Small intestine (tissue), 7 donors: ENCODE measurements at regions not wholly inside any gene's neighbourhood (a gene's known extent, or its start where the extent isn't known, plus 50 kb on each side); places are given as distances from the start of the nearest gene placed in this dataset.

Experiments
- DNase-seq, 2 donors: peaks; one replicate each; pipeline versions ENCODE4 v3.0.0 to v3.0.0-alpha.2; 2013
- FAIRE-seq: peaks from 2 replicates; lab custom pipeline; 2012; peaks lifted over from hg19 to GRCh38; lab: Jason Lieb, UNC
- H3K27ac ChIP-seq, 3 donors: one replicate each; pipeline ENCODE4 v1.5.1; 2013; ENCODE audit warnings: low read length in 2 of 3, mild to moderate bottlenecking in 2 of 3, control low read depth in 1 of 3, inconsistent platforms in 1 of 3, low read depth in 1 of 3, moderate library complexity in 1 of 3
- H3K27me3 ChIP-seq, 3 donors: one replicate each; pipeline ENCODE4 v1.6.1; 2013; ENCODE audit warnings: low read length in 3 of 3, inconsistent platforms in 1 of 3; ENCODE audit not compliant: control insufficient read depth in 3 of 3, insufficient read depth in 3 of 3
- H3K36me3 ChIP-seq, 3 donors: one replicate each; pipeline ENCODE4 v1.6.1; 2013; ENCODE audit warnings: low read length in 3 of 3, inconsistent platforms in 1 of 3, low read depth in 1 of 3, mild to moderate bottlenecking in 1 of 3, moderate library complexity in 1 of 3; ENCODE audit not compliant: control insufficient read depth in 3 of 3, insufficient read depth in 2 of 3
- H3K4me1 ChIP-seq, 3 donors: one replicate each; pipeline ENCODE4 v1.6.1; 2013; ENCODE audit warnings: low read length in 2 of 3, inconsistent platforms in 1 of 3, low read depth in 1 of 3, mild to moderate bottlenecking in 1 of 3, moderate library complexity in 1 of 3; ENCODE audit not compliant: control insufficient read depth in 3 of 3, insufficient read depth in 2 of 3
- H3K4me3 ChIP-seq, 3 donors: one replicate each; pipeline ENCODE4 v1.5.1; 2013; ENCODE audit warnings: low read length in 3 of 3, control low read depth in 1 of 3, inconsistent platforms in 1 of 3, low read depth in 1 of 3, mild to moderate bottlenecking in 1 of 3, moderate library complexity in 1 of 3
- H3K9me3 ChIP-seq, 2 donors: one replicate each; pipeline ENCODE4 v1.6.1; 2013; ENCODE audit warnings: low read depth in 1 of 2, low read length in 1 of 2; ENCODE audit not compliant: control insufficient read depth in 2 of 2, insufficient read depth in 1 of 2
- WGBS, 3 donors: extraction: QIAGEN DNeasy Blood & Tissue Kit; methylation state at CpG; one replicate each; pipeline ENCODE4 v1.1.7; 2013; 5-methylcytosine and 5-hydroxymethylcytosine counted together
- donor health status: healthy with polysubstance abuse.
- donor health status: control.
- donor health status: control.
- donor health status: Bipolar disorder and iron deficiency.
- donor health status: healthy.

DNA sequence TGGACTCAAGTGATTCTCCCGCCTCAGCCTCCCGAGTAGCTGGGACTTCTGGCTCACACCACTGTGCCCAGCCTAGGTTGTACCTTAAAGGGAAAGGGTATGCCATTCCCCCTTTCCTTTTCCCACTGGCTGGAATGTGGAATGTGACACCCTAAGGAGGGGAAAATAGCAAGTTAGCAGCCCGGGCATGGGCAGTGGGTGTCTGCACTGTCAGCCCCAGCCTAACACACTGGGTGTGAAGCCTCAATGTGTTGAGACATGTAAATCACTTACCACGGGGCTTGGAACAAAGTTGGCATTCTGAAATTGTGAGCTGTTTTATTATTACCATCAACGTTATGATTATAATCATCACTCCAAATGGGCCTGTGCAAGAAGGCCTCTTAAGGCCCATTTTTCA, 80.8 kb upstream of the PTPN1 start:
- H3K4me3 ChIP-seq = no peak overlapping the region
- FAIRE-seq (no peak), DNase-seq (no peak)
- H3K27me3 ChIP-seq = no peaks in the 10 kb centered on the region
- WGBS, 3 donors = 73 to 74% (median 73%) methylated on average over 5 of the region's 5 CpGs
- no peaks in the 10 kb centered on the region for H3K36me3 ChIP-seq
- H3K27ac ChIP-seq = no peak overlapping the region
- H3K4me1 ChIP-seq = peaks cover 5 to 13% (median 8%) of the 10 kb centered on the region in 3 donors
- no peaks in the 10 kb centered on the region for H3K9me3 ChIP-seq

- 66 to 76% (median 73%) methylated on average over 9 of the region's 9 CpGs for WGBS, 3 donors
- Histone ChIP-seq H3K27me3 (no peaks in the 10 kb centered on the region), H3K4me3 (no peak overlapping the region), H3K36me3 (no peaks in the 10 kb centered on the region), H3K4me1 (peaks cover 5 to 13% (median 8%) of the 10 kb centered on the region in 3 donors), H3K9me3 (no peaks in the 10 kb centered on the region), H3K27ac (no peak overlapping the region)
- DNase-seq (no peak), FAIRE-seq (no peak)
These were observed 79.1 kb upstream of the PTPN1 start for GRCh38 chr20:50431066-50431450.

- 90 to 97% (median 95%) methylated on average over 4 of the region's 4 CpGs for WGBS, 3 donors
- H3K9me3 ChIP-seq = no peaks in the 10 kb centered on the region
- no peak for FAIRE-seq
These were observed 77.0 kb upstream of the PTPN1 start for GRCh38 chr20:50433001-50433761.

DNA sequence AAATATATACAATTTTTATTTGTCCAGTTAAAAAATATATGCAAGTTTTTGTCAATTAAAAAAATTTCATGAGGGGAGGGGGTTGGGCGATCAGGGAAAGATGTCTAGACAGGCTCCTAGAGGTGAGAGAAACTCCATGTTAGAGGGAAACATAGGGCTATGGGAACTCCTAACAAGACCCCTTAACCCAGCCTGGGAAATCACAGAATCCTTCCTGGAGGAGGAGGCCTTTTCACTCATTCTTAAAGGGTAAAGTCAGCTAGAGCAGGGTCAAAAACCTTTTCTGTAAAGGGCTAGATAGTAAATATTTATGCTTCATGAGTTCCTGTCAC, 75.9 kb upstream of the PTPN1 start:
- FAIRE-seq = no peak

More at GRCh38 chr20:50433001-50433761, 77.0 kb upstream of the PTPN1 start:
- no peak for DNase-seq
- no peak overlapping the region for H3K4me3 ChIP-seq
- no peak overlapping the region for H3K27ac ChIP-seq
- peaks cover 0 to 4% (median 2%) of the 10 kb centered on the region in 3 donors for H3K4me1 ChIP-seq
- no peaks in the 10 kb centered on the region for H3K36me3 ChIP-seq
- H3K27me3 ChIP-seq = no peaks in the 10 kb centered on the region

GRCh38 chr20:50434653-50435396, 75.4 kb upstream of the PTPN1 start:
- Histone ChIP-seq H3K4me1 (peaks cover 0 to 4% (median 0%) of the 10 kb centered on the region in 3 donors), H3K4me3 (no peak overlapping the region), H3K27me3 (no peaks in the 10 kb centered on the region), H3K36me3 (no peaks in the 10 kb centered on the region), H3K27ac (peak overlapping the region in 1 of 3 donors; percentile 27), H3K9me3 (no peaks in the 10 kb centered on the region)
- FAIRE-seq (no peak), DNase-seq (no peak)
- 55 to 68% (median 61%) methylated on average over 6 of the region's 6 CpGs for WGBS, 3 donors

More for the DNA sequence above, 75.9 kb upstream of the PTPN1 start:
- H3K9me3 ChIP-seq = no peaks in the 10 kb centered on the region
- H3K27ac ChIP-seq = peak overlapping the region in 1 of 3 donors; percentile 29
- H3K4me1 ChIP-seq = peaks cover 0 to 4% (median 0%) of the 10 kb centered on the region in 3 donors
- H3K4me3 ChIP-seq = no peak overlapping the region
- DNase-seq = no peak
- WGBS, 3 donors = 88 to 94% (median 90%) methylated on average over 1 of the region's 1 CpG
- no peaks in the 10 kb centered on the region for H3K36me3 ChIP-seq
- H3K27me3 ChIP-seq = no peaks in the 10 kb centered on the region

GRCh38 chr20:50435397-50436051, 74.7 kb upstream of the PTPN1 start:
- Histone ChIP-seq H3K27ac (no peak overlapping the region), H3K4me1 (peaks cover 0 to 4% (median 0%) of the 10 kb centered on the region in 3 donors)

DNA sequence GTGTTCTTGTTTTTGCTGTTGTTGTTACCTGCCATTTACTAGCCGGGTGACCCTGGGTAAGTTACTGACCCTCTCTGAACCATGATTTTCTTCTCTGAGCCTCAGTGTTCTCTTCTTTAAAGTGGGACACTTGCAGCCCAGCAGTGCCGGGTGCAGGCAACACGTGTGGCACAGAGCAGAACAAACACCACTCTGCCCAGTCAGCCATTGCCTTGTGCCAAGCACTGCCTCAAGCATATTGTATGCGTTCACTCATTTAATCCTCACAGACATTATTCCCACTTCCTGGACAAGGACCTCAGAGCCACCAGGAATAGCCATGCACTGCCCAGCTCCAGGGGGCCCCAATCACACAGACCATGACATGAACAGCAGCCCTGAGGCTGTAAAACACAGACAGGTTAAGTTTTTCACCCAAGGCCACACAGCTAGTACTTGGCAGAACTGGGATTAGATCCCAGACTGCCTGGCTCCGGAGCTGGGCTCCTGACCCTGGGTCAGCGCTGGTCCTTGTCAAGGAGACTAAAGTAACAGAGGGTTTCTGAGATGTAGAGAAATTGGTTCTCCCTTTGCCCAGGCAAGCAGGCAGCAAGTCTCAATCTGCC, 74.0 kb upstream of the PTPN1 start:
- FAIRE-seq = no peak
- Histone ChIP-seq H3K4me3 (no peak overlapping the region), H3K27ac (no peak overlapping the region), H3K36me3 (no peaks in the 10 kb centered on the region), H3K4me1 (peaks cover 0 to 4% (median under 1%) of the 10 kb centered on the region in 3 donors), H3K9me3 (no peaks in the 10 kb centered on the region), H3K27me3 (no peaks in the 10 kb centered on the region)
- 82 to 88% (median 86%) methylated on average over 6 of the region's 6 CpGs for WGBS, 3 donors
- no peak for DNase-seq

More at GRCh38 chr20:50435397-50436051, 74.7 kb upstream of the PTPN1 start:
- no peak overlapping the region for H3K4me3 ChIP-seq
- no peaks in the 10 kb centered on the region for H3K27me3 ChIP-seq
- DNase-seq (no peak), FAIRE-seq (no peak)
- H3K9me3 ChIP-seq = no peaks in the 10 kb centered on the region
- WGBS, 3 donors = 89% methylated on average over 22 of the region's 22 CpGs
- H3K36me3 ChIP-seq = no peaks in the 10 kb centered on the region

GRCh38 chr20:50436696-50437095, 73.5 kb upstream of the PTPN1 start:
- H3K27ac ChIP-seq = no peak overlapping the region
- FAIRE-seq = no peak

More at GRCh38 chr20:50436696-50437095, 73.5 kb upstream of the PTPN1 start:
- Histone ChIP-seq H3K36me3 (no peaks in the 10 kb centered on the region), H3K9me3 (no peaks in the 10 kb centered on the region), H3K4me3 (no peak overlapping the region), H3K27me3 (no peaks in the 10 kb centered on the region), H3K4me1 (peaks cover 0 to 7% (median 6%) of the 10 kb centered on the region in 3 donors)
- 86 to 88% (median 87%) methylated on average over 8 of the region's 8 CpGs for WGBS, 3 donors
- no peak for DNase-seq
